ENCODE measurements at regions not wholly inside any gene's neighbourhood (a gene's known extent, or its start where the extent isn't known, plus 50 kb on each side); places are given as distances from the start of the nearest gene placed in this dataset.
"Not testable (repeated sequence)": the region's sequence is repeated elsewhere in the genome, so short reads cannot be mapped to it uniquely, and the experiment has no call there.

- TF ChIP-seq CTCF, POLR2A (IDR thresholded peaks at IDR 0.05): not testable (repeated sequence)
These were observed 470.6 kb downstream of the NAV3 start for GRCh38 chr12:78301282-78301681.
